ENCODE measurements at regions not wholly inside any gene's neighbourhood (a gene's known extent, or its start where the extent isn't known, plus 50 kb on each side); places are given as distances from the start of the nearest gene placed in this dataset.
"Not testable (repeated sequence)": the region's sequence is repeated elsewhere in the genome, so short reads cannot be mapped to it uniquely, and the experiment has no call there.

- no peak for DNase-seq (ENCODE audit: low spot score)
Observed at GRCh38 chr11:104704888-104705287, 193.4 kb downstream of the CASP12 start.

GRCh38 chr11:104704146-104704830 is 194.0 kb downstream of the CASP12 start:
- no peak for DNase-seq (ENCODE audit: low spot score)

- no peak for DNase-seq (ENCODE audit: low spot score)
Observed at GRCh38 chr11:104700609-104701008, 197.7 kb downstream of the CASP12 start.

DNA sequence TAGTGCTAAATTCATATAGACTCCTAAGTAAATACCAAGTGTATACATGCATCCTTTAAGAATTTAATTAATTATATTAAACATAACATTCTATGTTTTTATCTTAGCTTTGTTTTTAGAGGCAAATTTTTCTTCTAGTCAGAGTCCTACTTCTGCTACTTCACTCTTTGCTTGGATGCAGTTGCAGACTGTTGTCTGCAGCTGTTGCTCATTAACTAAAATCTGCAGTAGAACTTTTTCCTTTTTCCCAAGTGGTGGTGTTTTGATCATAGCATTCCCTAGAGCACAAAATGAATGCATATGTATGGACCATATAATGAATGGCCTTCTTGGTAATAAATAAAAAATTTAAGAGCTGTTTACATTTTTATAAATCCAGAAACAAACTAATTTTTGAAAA is 198.3 kb downstream of the CASP12 start:
- no peak for DNase-seq (ENCODE audit: low spot score)

DNA sequence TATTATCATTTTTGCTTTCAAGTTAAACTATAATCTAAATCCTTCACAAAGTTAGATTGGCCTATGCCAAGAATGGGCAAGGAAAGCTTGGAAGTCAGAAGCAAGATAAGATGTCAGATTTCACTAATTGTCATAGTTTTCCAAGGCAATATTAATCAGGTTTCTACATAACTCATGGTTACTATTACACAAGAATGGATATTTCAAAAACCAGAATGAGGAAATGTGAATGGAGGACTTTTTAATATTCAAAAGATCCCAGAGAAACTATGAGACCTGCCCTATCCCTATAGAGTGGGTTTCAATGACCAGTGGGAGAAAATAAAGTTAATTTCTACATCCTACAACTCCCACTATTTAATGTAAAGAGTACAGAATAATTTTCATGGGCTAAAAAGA is 203.2 kb downstream of the CASP12 start:
- no peak for DNase-seq (ENCODE audit: low spot score)

- no peak for DNase-seq (ENCODE audit: low spot score)
Observed at GRCh38 chr11:104694259-104695064, 203.8 kb downstream of the CASP12 start.

- no peak for DNase-seq (ENCODE audit: low spot score)
Observed at GRCh38 chr11:104692751-104693150, 205.5 kb downstream of the CASP12 start.

- no peak for DNase-seq (ENCODE audit: low spot score)
Observed at GRCh38 chr11:104691129-104691528, 207.1 kb downstream of the CASP12 start.

DNA sequence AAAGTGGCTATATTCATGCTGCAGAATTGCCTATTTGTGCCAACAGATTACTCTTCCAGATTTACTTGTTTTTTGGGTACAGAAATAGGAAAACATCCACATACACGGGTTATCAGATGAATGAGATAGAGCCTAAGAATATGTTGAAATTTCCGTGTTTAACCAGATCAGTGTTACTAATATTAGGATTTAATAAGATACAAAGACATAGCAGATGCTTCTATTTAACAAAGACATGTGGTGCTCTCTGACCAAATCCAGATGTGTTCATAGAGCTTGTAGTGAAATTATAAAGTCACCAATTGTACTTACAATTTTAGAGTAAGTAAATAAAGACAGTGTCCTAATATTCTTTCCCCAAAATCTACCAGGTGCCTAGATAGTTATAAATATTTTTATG is 208.0 kb downstream of the CASP12 start:
- no peak for DNase-seq (ENCODE audit: low spot score)

GRCh38 chr11:104688731-104689130 is 209.5 kb downstream of the CASP12 start:
- no peak for DNase-seq (ENCODE audit: low spot score)

DNA sequence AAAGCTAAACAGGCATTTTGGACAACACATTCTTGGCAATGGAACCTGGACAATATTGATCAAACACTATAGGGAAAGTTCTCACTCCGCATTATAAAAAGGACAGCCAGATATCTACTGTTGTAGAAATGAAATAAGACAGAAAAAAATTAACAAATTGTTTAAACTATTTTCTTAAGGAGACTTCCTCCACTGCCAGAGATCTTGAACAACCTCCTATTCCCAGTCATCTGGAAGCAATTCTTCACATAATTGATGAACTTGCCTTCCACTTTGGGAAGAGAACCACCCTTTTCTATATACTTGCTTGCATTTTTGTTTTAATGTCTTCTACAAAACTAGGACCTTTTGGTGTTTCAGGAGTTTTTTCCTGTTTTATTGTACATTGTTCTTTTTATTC is 216.1 kb downstream of the CASP12 start:
- DNase-seq (ENCODE audit: low spot score): no peak

DNA sequence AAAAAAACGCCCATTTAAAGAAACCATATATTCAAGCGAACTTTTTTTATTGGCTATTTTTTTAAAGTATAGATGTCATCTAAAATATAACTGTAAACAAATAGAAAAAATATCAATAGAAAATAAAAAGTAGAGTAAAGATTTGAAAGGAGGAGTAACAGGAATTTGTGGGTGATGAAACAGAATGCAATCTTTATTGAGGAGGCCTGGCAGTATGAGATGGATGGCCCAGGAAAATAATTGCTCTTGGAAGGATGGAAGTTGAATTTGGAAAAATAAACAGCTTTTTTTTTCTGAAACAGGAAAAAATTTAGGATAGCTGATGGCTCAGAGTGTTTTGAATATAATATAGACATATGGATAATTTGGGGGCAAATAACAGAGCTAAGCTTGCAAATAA is 219.0 kb downstream of the CASP12 start:
- no peak for DNase-seq (ENCODE audit: low spot score)

DNA sequence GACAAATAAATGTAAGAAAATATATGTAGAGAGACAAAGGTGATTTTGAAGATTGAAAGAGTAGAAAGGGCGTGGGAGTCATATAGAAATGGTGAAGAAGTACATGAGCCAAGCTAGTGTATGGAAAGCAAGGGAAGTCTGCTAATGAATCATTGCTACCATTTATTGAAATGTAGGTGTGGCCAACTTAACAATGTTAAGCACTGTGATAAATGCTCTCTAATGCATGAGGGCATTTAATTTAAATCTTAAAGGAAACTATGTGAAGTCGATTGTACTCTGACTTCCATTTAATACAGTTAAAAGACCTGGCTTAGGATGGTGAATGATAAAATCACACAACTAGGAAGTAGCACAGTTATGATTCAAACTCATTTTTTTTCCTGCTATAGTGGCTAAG is 219.9 kb downstream of the CASP12 start:
- DNase-seq (ENCODE audit: low spot score): no peak

- not testable (repeated sequence) for DNase-seq (ENCODE audit: low spot score)
Observed at GRCh38 chr11:104677069-104677468, 221.2 kb downstream of the CASP12 start.

DNA sequence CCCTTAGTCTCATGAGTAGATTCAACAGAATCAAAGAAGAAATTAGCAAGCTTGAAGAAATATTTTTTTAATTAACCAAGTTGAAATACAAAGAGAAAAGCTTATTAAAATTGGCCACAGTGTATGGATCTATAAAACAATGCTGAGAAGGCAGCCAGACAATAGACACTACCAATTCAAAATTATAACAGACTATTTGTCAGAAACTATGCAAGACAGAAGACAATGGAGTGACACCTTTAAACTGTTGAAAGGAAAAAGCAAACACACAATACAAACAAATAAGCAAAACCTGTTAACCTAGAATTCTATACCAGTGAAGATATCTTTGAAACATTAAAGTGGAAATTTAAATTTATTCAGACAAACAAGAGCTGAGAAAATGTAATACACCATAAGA is 225.4 kb downstream of the CASP12 start:
- DNase-seq (ENCODE audit: low spot score): no peak

DNA sequence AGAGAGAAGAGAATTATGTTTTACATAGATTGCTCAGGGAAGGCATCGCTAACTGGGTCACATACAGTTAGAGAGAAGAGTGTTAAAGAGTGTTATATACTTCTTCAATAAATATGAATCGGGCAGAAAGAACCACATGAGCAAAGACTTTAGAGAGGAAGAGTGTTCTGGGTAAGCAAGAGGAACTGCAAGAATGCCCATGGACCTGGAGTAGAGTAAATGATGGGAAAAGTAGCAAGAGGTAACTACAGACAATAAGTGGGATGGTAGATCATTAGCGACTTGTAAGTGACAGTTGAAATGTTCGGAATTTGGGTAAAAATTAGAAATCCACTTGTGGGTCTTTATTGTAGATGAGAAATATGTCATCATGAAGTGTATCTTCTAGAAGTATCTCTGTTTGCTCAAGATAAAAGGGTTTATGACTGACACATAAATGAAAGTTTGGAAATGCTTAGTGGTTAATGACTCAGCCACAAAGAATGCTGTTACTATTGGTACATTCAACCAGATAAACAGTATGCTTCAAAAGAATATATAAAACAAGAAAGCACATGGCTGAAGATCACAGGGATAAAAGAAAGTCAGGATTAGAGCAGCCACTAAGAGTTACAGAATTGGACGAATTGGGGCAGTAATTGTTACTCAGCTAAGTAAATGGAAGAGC is 229.3 kb downstream of the CASP12 start:
- DNase-seq (ENCODE audit: low spot score): no peak

DNA sequence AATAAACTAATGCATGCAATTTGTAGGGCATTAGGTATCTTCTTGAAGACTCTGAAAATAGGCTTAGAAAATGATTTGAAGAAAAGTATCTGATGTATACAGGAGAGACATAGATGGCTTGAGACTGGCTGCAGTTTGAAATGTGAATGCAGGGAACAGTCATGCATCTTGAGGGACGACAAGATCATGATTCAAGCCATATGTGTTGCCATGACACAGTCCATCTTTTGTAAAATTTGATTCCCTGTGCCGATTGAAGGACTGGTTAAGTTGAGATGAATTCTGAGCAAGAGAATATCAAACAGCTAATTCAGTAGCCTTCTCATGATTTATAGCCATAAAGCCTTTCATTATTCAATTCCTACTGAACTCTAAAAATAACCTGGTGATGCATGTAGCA is 231.6 kb downstream of the CASP12 start:
- DNase-seq (ENCODE audit: low spot score): no peak

- no peak for DNase-seq (ENCODE audit: low spot score)
Observed at GRCh38 chr11:104665641-104666040, 232.6 kb downstream of the CASP12 start.

DNA sequence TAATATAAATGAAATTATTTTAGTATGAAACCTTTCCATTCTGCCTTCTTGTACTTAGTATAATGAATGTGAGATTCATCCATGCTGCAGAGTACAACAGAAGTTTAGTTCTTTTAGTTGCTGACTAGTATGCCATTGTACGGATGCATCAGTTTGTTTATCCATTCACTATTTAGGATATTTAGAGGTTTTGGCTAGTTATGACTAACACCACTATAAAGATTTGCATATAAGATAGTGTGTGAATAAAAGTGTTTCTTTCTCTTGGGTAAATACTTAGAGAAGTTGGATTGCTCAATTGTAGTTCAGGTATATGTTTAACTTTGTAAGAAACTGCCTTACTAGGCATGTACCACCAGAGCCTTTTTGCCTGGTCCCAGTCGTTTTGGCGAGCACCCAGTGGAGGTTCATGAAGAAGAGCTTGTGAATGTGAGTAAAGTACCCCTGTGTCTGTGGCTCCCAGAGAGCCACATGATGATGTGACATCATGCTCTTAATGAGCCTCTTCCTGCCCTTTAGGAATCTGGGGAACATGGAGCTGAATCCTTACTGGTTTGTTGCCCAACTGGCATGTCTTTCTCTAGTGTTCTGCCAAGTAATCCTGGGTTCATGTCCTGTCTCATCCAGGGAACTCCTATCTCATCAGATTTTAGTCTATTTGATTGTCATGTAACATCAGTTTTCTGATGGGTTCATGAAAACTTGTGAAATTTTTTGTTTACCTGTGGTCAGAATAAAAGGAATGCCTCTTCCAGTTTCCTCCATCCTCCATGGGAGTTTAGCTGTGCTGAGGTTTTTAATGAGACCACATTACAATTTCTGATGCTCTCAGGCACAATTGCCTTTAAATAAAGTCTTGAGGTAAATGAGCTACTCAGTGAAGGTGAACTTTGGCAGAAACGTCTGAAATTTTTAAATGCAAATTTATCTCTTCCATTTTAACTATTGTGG is 234.8 kb downstream of the CASP12 start:
- no peak for DNase-seq (ENCODE audit: low spot score)

DNA sequence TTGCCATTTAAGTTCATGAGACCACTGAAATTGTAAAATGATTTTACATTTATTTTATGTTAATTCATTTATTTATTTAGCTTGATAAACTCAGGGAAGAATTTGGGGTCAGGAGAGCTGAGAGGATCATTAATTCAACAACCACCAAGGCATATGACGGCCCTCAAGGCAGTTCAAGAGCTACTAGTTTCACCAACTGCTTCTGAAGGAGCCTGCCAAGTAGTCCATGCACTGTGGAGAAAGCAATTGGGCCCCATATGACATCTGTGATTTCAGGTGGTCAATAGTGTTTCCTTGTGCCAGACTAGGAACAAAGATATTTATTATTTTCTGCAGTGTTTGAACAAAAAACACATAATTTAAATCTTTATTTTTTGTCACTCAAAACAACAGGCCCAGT is 236.4 kb downstream of the CASP12 start:
- no peak for DNase-seq (ENCODE audit: low spot score)

DNA sequence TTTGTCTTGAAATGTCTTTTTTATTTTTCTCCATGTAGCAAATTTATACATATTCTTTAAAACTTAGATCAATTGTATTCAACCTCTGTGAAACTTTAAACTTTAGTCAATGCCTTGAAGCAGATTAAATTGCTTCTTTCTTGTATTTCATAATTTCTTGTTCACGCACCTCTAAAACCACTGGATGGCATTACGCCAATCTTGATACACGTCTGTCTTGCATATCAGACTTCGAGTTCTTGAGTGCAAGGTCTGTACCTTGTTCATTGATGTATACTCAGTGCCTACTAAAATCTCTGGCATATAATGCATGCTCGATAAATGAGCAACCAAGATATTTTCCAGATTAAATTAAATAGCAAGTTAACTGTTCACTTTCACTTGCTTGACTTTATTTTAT is 236.8 kb downstream of the CASP12 start:
- no peak for DNase-seq (ENCODE audit: low spot score)
